ENCODE measurements at regions not wholly inside any gene's neighbourhood (a gene's known extent, or its start where the extent isn't known, plus 50 kb on each side); places are given as distances from the start of the nearest gene placed in this dataset.

- Histone ChIP-seq H3K9ac (ENCODE audit: low read length) (no peak overlapping the region), H3K27ac (ENCODE audit: low read length in 2 of 2) (no peak overlapping the region), H3K27me3 (replicated peaks in 1 of 4; ENCODE audit: control extremely low read depth in 1 of 4, control insufficient read depth in 3 of 4, insufficient read depth in 4 of 4, low read length in 3 of 4) (peaks cover 0 to 3% (median 0%) of the 10 kb centered on the region in 4 experiments), H3K36me3 (replicated peaks in 1 of 2; ENCODE audit: control extremely low read depth in 1 of 2, control insufficient read depth in 1 of 2, extremely low read depth in 1 of 2, insufficient read depth in 2 of 2, low read length in 1 of 2) (no peaks in the 10 kb centered on the region), H3K4me3 (ENCODE audit: control extremely low read depth in 1 of 5, extremely low read depth in 1 of 5, insufficient read depth in 1 of 5, low read depth in 2 of 5, low read length in 4 of 5) (no peak overlapping the region), H3K9me3 (ENCODE audit: control extremely low read depth in 1 of 3, control insufficient read depth in 2 of 3, insufficient read depth in 1 of 3, low read length in 2 of 3) (no peaks in the 10 kb centered on the region), H4K20me1 (ENCODE audit: control insufficient read depth, insufficient read depth, low read length, poor library complexity, severe bottlenecking) (no peaks in the 10 kb centered on the region), H3K4me1 (ENCODE audit: control insufficient read depth in 2 of 2, insufficient read depth in 2 of 2, low read length in 2 of 2) (no peaks in the 10 kb centered on the region), H3K4me2 (replicated peaks; ENCODE audit: low read depth, low read length, poor library complexity, severe bottlenecking) (no peak overlapping the region), H2AFZ (ENCODE audit: insufficient read depth, low read depth, low read length, poor library complexity, severe bottlenecking) (no peak overlapping the region), H3K79me2 (ENCODE audit: control insufficient read depth, insufficient read depth, low read length) (no peaks in the 10 kb centered on the region)
- TF ChIP-seq CTCF (IDR thresholded peaks at IDR 0.05) (no peak), EZH2 (IDR thresholded peaks at IDR 0.05; ENCODE audit: borderline replicate concordance, insufficient read depth, low read depth, low read length, poor library complexity, severe bottlenecking) (no peak)
- no peaks in the 10 kb centered on the region for H3K4me1 Mint-ChIP-seq
- WGBS (ENCODE audit: insufficient coverage) = 88% methylated on average over 2 of the region's 4 CpGs
- ATAC-seq (ENCODE audit: low read depth) (no peak), DNase-seq (no peak)
- ChIA-PET CTCF (no interaction called here), POLR2A (no interaction called here)
- H3K4me3 Mint-ChIP-seq = no peak overlapping the region
- H3K27ac Mint-ChIP-seq = no peak overlapping the region
- H3K9me3 Mint-ChIP-seq (ENCODE audit: insufficient read depth) = peaks cover 2% of the 10 kb centered on the region
- peaks cover 9% of the 10 kb centered on the region for H3K27me3 Mint-ChIP-seq
- intact Hi-C loops (cut with micrococcal nuclease) = no loop called here
Measured at GRCh38 chr2:217035967-217036366, 176.1 kb upstream of the TNP1 start.

- ChIA-PET POLR2A (no interaction called here), CTCF (no interaction called here)
- no peaks in the 10 kb centered on the region for H3K4me1 ChIP-seq (ENCODE audit: control insufficient read depth in 2 of 2, insufficient read depth in 2 of 2, low read length in 2 of 2)
- DNase-seq (no peak), ATAC-seq (ENCODE audit: low read depth) (no peak)
- H2AFZ ChIP-seq (ENCODE audit: insufficient read depth, low read depth, low read length, poor library complexity, severe bottlenecking) = no peak overlapping the region
- no peak overlapping the region for H3K4me3 ChIP-seq (ENCODE audit: control extremely low read depth in 1 of 5, extremely low read depth in 1 of 5, insufficient read depth in 1 of 5, low read depth in 2 of 5, low read length in 4 of 5)
- no peak overlapping the region for H3K4me3 Mint-ChIP-seq
- H3K9me3 Mint-ChIP-seq (ENCODE audit: insufficient read depth) = peaks cover 2% of the 10 kb centered on the region
- no peak overlapping the region for H3K4me2 ChIP-seq (replicated peaks; ENCODE audit: low read depth, low read length, poor library complexity, severe bottlenecking)
- H4K20me1 ChIP-seq (ENCODE audit: control insufficient read depth, insufficient read depth, low read length, poor library complexity, severe bottlenecking) = no peaks in the 10 kb centered on the region
- H3K27me3 ChIP-seq (replicated peaks in 1 of 4; ENCODE audit: control extremely low read depth in 1 of 4, control insufficient read depth in 3 of 4, insufficient read depth in 4 of 4, low read length in 3 of 4) = peaks cover 0 to 5% (median 0%) of the 10 kb centered on the region in 4 experiments
- no peaks in the 10 kb centered on the region for H3K36me3 ChIP-seq (replicated peaks in 1 of 2; ENCODE audit: control extremely low read depth in 1 of 2, control insufficient read depth in 1 of 2, extremely low read depth in 1 of 2, insufficient read depth in 2 of 2, low read length in 1 of 2)
- TF ChIP-seq EZH2 (IDR thresholded peaks at IDR 0.05; ENCODE audit: borderline replicate concordance, insufficient read depth, low read depth, low read length, poor library complexity, severe bottlenecking) (no peak), CTCF (IDR thresholded peaks at IDR 0.05) (no peak)
- no peaks in the 10 kb centered on the region for H3K79me2 ChIP-seq (ENCODE audit: control insufficient read depth, insufficient read depth, low read length)
- H3K4me1 Mint-ChIP-seq = no peaks in the 10 kb centered on the region
- no peak overlapping the region for H3K27ac ChIP-seq (ENCODE audit: low read length in 2 of 2)
- H3K9me3 ChIP-seq (ENCODE audit: control extremely low read depth in 1 of 3, control insufficient read depth in 2 of 3, insufficient read depth in 1 of 3, low read length in 2 of 3) = no peaks in the 10 kb centered on the region
- 89% methylated on average over 5 of the region's 5 CpGs for WGBS (ENCODE audit: insufficient coverage)
- H3K27ac Mint-ChIP-seq = no peak overlapping the region
- no peak overlapping the region for H3K9ac ChIP-seq (ENCODE audit: low read length)
- intact Hi-C loops (cut with micrococcal nuclease) = no loop called here
- peaks cover 16% of the 10 kb centered on the region for H3K27me3 Mint-ChIP-seq
Measured at GRCh38 chr2:217033186-217033585, 173.3 kb upstream of the TNP1 start.
